Right atrium auricular region (tissue), 2 donors: ENCODE measurements at regions not wholly inside any gene's neighbourhood (a gene's known extent, or its start where the extent isn't known, plus 50 kb on each side); places are given as distances from the start of the nearest gene placed in this dataset.
A peak's percentile ranks its signal among the peaks of the same experiment; 100 is the strongest.
"Not testable (repeated sequence)": the region's sequence is repeated elsewhere in the genome, so short reads cannot be mapped to it uniquely, and the experiment has no call there.

Experiments used
- DNase-seq: peaks from one replicate; pipeline ENCODE4 v3.0.0-alpha.2; 2019; ENCODE audit warnings: low spot score
- H3K27ac ChIP-seq, 2 donors: fragments of 200-600 bp; sonication (generic); 1 replicate in 1 of 2; 2 replicates in 1 of 2; pipeline ENCODE4 v1.5.1; 2016 to 2019
- H3K27me3 ChIP-seq, 2 donors: fragments of 200-600 bp; sonication (generic); one replicate each; pipeline versions ENCODE4 v1.5.1 to v1.6.0; 2017 to 2019
- H3K36me3 ChIP-seq: fragments of 200-600 bp; sonication (generic); one replicate; pipeline ENCODE4 v1.5.1; 2016
- H3K4me1 ChIP-seq, 2 donors: fragments of 200-600 bp; sonication (generic); one replicate each; pipeline versions ENCODE4 v1.5.1 to v1.6.0; 2017 to 2019
- H3K4me3 ChIP-seq, 2 donors: fragments of 200-600 bp; sonication (generic); 1 replicate in 1 of 2; 2 replicates in 1 of 2; pipeline ENCODE4 v1.5.1; 2017 to 2019; ENCODE audit warnings: mild to moderate bottlenecking in 1 of 2, moderate library complexity in 1 of 2
- H3K9me3 ChIP-seq, 2 donors: fragments of 200-600 bp; sonication (generic); one replicate each; pipeline ENCODE4 v1.5.1; 2019
- TF ChIP-seq, protein P1 (sequence below), 2 donors: fragments of 200-600 bp; sonication (generic); IDR thresholded peaks; one replicate each; pipeline ENCODE4 v1.5.1; 2019; ENCODE audit warnings: antibody characterized with exemption in 2 of 2

DNA sequence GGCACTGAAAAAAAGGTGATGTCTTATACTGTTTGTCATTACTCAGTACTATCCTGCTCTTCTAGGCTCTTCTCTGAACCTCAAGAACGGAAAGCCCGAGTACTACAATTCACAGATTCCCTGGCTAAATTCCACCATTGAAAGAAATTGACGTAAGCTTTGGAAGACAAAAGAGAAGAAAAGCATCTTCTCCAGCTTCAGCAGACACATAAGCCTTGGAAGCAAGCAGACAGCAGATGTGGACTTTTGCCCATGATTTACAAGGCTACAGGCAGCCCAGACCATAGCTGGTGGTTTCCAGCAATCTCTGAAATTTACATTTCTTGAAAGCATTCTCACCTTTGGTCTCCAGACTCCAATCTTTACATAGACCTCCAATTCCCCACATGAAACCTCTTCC, 289.0 kb downstream of the C1D start:
- Histone ChIP-seq H3K36me3 (no peaks in the 10 kb centered on the region), H3K9me3 (no peaks in the 10 kb centered on the region), H3K4me3 (no peak overlapping the region), H3K27ac (no peak overlapping the region), H3K27me3 (no peaks in the 10 kb centered on the region), H3K4me1 (no peaks in the 10 kb centered on the region)
- no peak for DNase-seq
- TF ChIP-seq, protein P1, sequence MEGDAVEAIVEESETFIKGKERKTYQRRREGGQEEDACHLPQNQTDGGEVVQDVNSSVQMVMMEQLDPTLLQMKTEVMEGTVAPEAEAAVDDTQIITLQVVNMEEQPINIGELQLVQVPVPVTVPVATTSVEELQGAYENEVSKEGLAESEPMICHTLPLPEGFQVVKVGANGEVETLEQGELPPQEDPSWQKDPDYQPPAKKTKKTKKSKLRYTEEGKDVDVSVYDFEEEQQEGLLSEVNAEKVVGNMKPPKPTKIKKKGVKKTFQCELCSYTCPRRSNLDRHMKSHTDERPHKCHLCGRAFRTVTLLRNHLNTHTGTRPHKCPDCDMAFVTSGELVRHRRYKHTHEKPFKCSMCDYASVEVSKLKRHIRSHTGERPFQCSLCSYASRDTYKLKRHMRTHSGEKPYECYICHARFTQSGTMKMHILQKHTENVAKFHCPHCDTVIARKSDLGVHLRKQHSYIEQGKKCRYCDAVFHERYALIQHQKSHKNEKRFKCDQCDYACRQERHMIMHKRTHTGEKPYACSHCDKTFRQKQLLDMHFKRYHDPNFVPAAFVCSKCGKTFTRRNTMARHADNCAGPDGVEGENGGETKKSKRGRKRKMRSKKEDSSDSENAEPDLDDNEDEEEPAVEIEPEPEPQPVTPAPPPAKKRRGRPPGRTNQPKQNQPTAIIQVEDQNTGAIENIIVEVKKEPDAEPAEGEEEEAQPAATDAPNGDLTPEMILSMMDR (IDR thresholded peaks at IDR 0.05): no peak

- no peaks in the 10 kb centered on the region for H3K36me3 ChIP-seq
- no peaks in the 10 kb centered on the region for H3K4me1 ChIP-seq
- TF ChIP-seq, protein P1 (IDR thresholded peaks at IDR 0.05): no peak
These were observed 286.5 kb downstream of the C1D start for GRCh38 chr2:67776276-67776675.

GRCh38 chr2:67777010-67777409, 285.8 kb downstream of the C1D start:
- Histone ChIP-seq H3K4me3 (no peak overlapping the region), H3K9me3 (no peaks in the 10 kb centered on the region), H3K36me3 (no peaks in the 10 kb centered on the region), H3K4me1 (no peaks in the 10 kb centered on the region), H3K27ac (no peak overlapping the region), H3K27me3 (no peaks in the 10 kb centered on the region)
- DNase-seq: no peak
- TF ChIP-seq, protein P1 (IDR thresholded peaks at IDR 0.05): no peak

More at GRCh38 chr2:67776276-67776675, 286.5 kb downstream of the C1D start:
- no peaks in the 10 kb centered on the region for H3K27me3 ChIP-seq
- H3K27ac ChIP-seq: no peak overlapping the region
- H3K4me3 ChIP-seq: no peak overlapping the region
- no peak for DNase-seq
- H3K9me3 ChIP-seq: no peaks in the 10 kb centered on the region

GRCh38 chr2:67777836-67778429, 284.9 kb downstream of the C1D start:
- TF ChIP-seq, protein P1 (IDR thresholded peaks at IDR 0.05): no peak
- H3K4me3 ChIP-seq: no peak overlapping the region
- H3K36me3 ChIP-seq: no peaks in the 10 kb centered on the region
- H3K27ac ChIP-seq: no peak overlapping the region
- H3K4me1 ChIP-seq: no peaks in the 10 kb centered on the region
- no peaks in the 10 kb centered on the region for H3K9me3 ChIP-seq
- H3K27me3 ChIP-seq: no peaks in the 10 kb centered on the region
- no peak for DNase-seq

DNA sequence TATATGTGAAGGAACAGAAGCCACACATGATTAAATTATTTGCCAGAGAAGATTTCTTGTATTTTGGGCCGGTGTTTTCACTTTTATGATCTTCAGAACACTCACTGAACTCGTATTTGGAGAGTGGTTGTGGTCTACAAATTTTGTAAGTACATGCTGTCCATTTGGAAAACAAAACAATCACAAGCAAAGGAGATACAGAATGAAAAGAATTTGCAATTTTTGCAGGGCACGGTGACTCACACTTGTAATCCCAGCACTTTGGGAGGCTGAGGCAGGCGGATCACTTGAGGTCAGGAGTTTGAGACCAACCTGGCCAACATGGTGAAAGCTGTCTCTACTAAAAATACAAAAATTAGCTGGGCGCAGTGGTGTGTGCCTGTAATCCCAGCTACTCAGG, 282.0 kb downstream of the C1D start:
- not testable (repeated sequence) for H3K4me1 ChIP-seq, H3K4me3 ChIP-seq, H3K36me3 ChIP-seq, H3K27ac ChIP-seq, H3K27me3 ChIP-seq, H3K9me3 ChIP-seq, DNase-seq

- no peaks in the 10 kb centered on the region for H3K9me3 ChIP-seq
- H3K4me1 ChIP-seq: no peaks in the 10 kb centered on the region
- no peaks in the 10 kb centered on the region for H3K27me3 ChIP-seq
- H3K36me3 ChIP-seq: no peaks in the 10 kb centered on the region
- H3K27ac ChIP-seq: peak overlapping the region in 1 of 2 donors; percentile 16
- DNase-seq: no peak
- TF ChIP-seq, protein P1 (IDR thresholded peaks at IDR 0.05): no peak
- no peak overlapping the region for H3K4me3 ChIP-seq
These were observed 280.4 kb downstream of the C1D start for GRCh38 chr2:67782443-67782842.
